ENCODE measurements at regions not wholly inside any gene's neighbourhood (a gene's known extent, or its start where the extent isn't known, plus 50 kb on each side); places are given as distances from the start of the nearest gene placed in this dataset.

GRCh38 chrX:39133971-39134370, 332.7 kb downstream of the MID1IP1 start:
- intact Hi-C loops (cut with micrococcal nuclease) = no loop called here

- intact Hi-C loops (cut with micrococcal nuclease) = no loop called here
Observed at GRCh38 chrX:39137363-39137954, 336.2 kb downstream of the MID1IP1 start.

GRCh38 chrX:39140581-39140980, 339.3 kb downstream of the MID1IP1 start:
- intact Hi-C loops (cut with micrococcal nuclease) = no loop called here

GRCh38 chrX:39144323-39144722, 343.1 kb downstream of the MID1IP1 start:
- intact Hi-C loops (cut with micrococcal nuclease) = no loop called here

- intact Hi-C loops (cut with micrococcal nuclease) = no loop called here
Observed at GRCh38 chrX:39144956-39145355, 343.7 kb downstream of the MID1IP1 start.

- intact Hi-C loops (cut with micrococcal nuclease) = no loop called here
Observed at GRCh38 chrX:39145859-39146258, 344.6 kb downstream of the MID1IP1 start.

- intact Hi-C loops (cut with micrococcal nuclease) = loop anchor here (1.0 kb wide), 1 partner anchor 395 kb away; no protein-coding TSS in a partner anchor
Observed at GRCh38 chrX:39149761-39150160, 348.5 kb downstream of the MID1IP1 start.

GRCh38 chrX:39150220-39150619, 349.0 kb downstream of the MID1IP1 start:
- intact Hi-C loops (cut with micrococcal nuclease) = no loop called here

GRCh38 chrX:39150621-39151020, 349.4 kb downstream of the MID1IP1 start:
- intact Hi-C loops (cut with micrococcal nuclease) = no loop called here

GRCh38 chrX:39152106-39152649, 350.9 kb downstream of the MID1IP1 start:
- intact Hi-C loops (cut with micrococcal nuclease) = no loop called here

- intact Hi-C loops (cut with micrococcal nuclease) = no loop called here
Observed at GRCh38 chrX:39156051-39156450, 354.8 kb downstream of the MID1IP1 start.

GRCh38 chrX:39157006-39157405, 355.7 kb downstream of the MID1IP1 start:
- intact Hi-C loops (cut with micrococcal nuclease) = no loop called here

- intact Hi-C loops (cut with micrococcal nuclease) = no loop called here
Observed at GRCh38 chrX:39157796-39158195, 356.5 kb downstream of the MID1IP1 start.

GRCh38 chrX:39158801-39159657, 357.8 kb downstream of the MID1IP1 start:
- intact Hi-C loops (cut with micrococcal nuclease) = no loop called here

GRCh38 chrX:39159921-39160507, 358.8 kb downstream of the MID1IP1 start:
- intact Hi-C loops (cut with micrococcal nuclease) = loop anchor here (5.0 to 10.0 kb wide), 2 partner anchors 175 to 358 kb away; partner anchors contain the start of gene MID1IP1

- intact Hi-C loops (cut with micrococcal nuclease) = loop anchor here (2.0 to 10.0 kb wide), 3 partner anchors 81 to 359 kb away; partner anchors contain the start of gene MID1IP1
Observed at GRCh38 chrX:39161611-39162255, 360.5 kb downstream of the MID1IP1 start.

GRCh38 chrX:39162322-39162735, 361.1 kb downstream of the MID1IP1 start:
- intact Hi-C loops (cut with micrococcal nuclease) = loop anchor here (2.0 to 10.0 kb wide), 3 partner anchors 80 to 360 kb away; partner anchors contain the start of gene MID1IP1

GRCh38 chrX:39163581-39164126, 362.4 kb downstream of the MID1IP1 start:
- intact Hi-C loops (cut with micrococcal nuclease) = loop anchor here (1.0 to 10.0 kb wide), 5 partner anchors 12 to 361 kb away; partner anchors contain the start of gene MID1IP1

- intact Hi-C loops (cut with micrococcal nuclease) = loop anchor here (2.0 to 10.0 kb wide), 3 partner anchors 33 to 362 kb away; partner anchors contain the start of gene MID1IP1
Observed at GRCh38 chrX:39164212-39164611, 363.0 kb downstream of the MID1IP1 start.

GRCh38 chrX:39165185-39165584, 363.9 kb downstream of the MID1IP1 start:
- intact Hi-C loops (cut with micrococcal nuclease) = loop anchor here (2.0 to 10.0 kb wide), 2 partner anchors 32 to 170 kb away; no protein-coding TSS in a partner anchor

- intact Hi-C loops (cut with micrococcal nuclease) = loop anchor here (2.0 to 10.0 kb wide), 2 partner anchors 31 to 169 kb away; no protein-coding TSS in a partner anchor
Observed at GRCh38 chrX:39165773-39166172, 364.5 kb downstream of the MID1IP1 start.
